ENCODE measurements at regions not wholly inside any gene's neighbourhood (a gene's known extent, or its start where the extent isn't known, plus 50 kb on each side); places are given as distances from the start of the nearest gene placed in this dataset.

- in situ Hi-C loops (cut with MboI; ENCODE audit: low pct_unique_long_range_greater_than_20kb, low sequenced_read_pairs, unreplicated experiment) = no loop called here
- TF ChIP-seq CTCF (IDR thresholded peaks at IDR 0.05; ENCODE audit: extremely low read depth, insufficient read depth, missing control alignments) = no peak
- DNase-seq (ENCODE audit: low spot score) = no peak
These were observed 1003.7 kb downstream of the MCTP2 start for GRCh38 chr15:95235033-95235432.

- in situ Hi-C loops (cut with MboI; ENCODE audit: low pct_unique_long_range_greater_than_20kb, low sequenced_read_pairs, unreplicated experiment) = no loop called here
- DNase-seq (ENCODE audit: low spot score) = no peak
- TF ChIP-seq CTCF (IDR thresholded peaks at IDR 0.05; ENCODE audit: extremely low read depth, insufficient read depth, missing control alignments) = no peak
These were observed 1016.0 kb downstream of the MCTP2 start for GRCh38 chr15:95247071-95247984.

- in situ Hi-C loops (cut with MboI; ENCODE audit: low pct_unique_long_range_greater_than_20kb, low sequenced_read_pairs, unreplicated experiment) = no loop called here
- no peak for DNase-seq (ENCODE audit: low spot score)
- TF ChIP-seq CTCF (IDR thresholded peaks at IDR 0.05; ENCODE audit: extremely low read depth, insufficient read depth, missing control alignments) = no peak
These were observed 1018.2 kb downstream of the MCTP2 start for GRCh38 chr15:95249524-95249923.

- TF ChIP-seq CTCF (IDR thresholded peaks at IDR 0.05; ENCODE audit: extremely low read depth, insufficient read depth, missing control alignments) = no peak
- in situ Hi-C loops (cut with MboI; ENCODE audit: low pct_unique_long_range_greater_than_20kb, low sequenced_read_pairs, unreplicated experiment) = no loop called here
- DNase-seq (ENCODE audit: low spot score) = no peak
These were observed 1021.0 kb downstream of the MCTP2 start for GRCh38 chr15:95252404-95252803.

GRCh38 chr15:95254263-95254662 is 1022.9 kb downstream of the MCTP2 start:
- in situ Hi-C loops (cut with MboI; ENCODE audit: low pct_unique_long_range_greater_than_20kb, low sequenced_read_pairs, unreplicated experiment) = no loop called here

GRCh38 chr15:95259513-95259912 is 1028.2 kb downstream of the MCTP2 start:
- peak; percentile 20 for DNase-seq (ENCODE audit: low spot score)
- TF ChIP-seq CTCF (IDR thresholded peaks at IDR 0.05; ENCODE audit: extremely low read depth, insufficient read depth, missing control alignments) = peak; percentile 70
- in situ Hi-C loops (cut with MboI; ENCODE audit: low pct_unique_long_range_greater_than_20kb, low sequenced_read_pairs, unreplicated experiment) = no loop called here

More at GRCh38 chr15:95254263-95254662, 1022.9 kb downstream of the MCTP2 start:
- DNase-seq (ENCODE audit: low spot score) = no peak
- no peak for TF ChIP-seq CTCF (IDR thresholded peaks at IDR 0.05; ENCODE audit: extremely low read depth, insufficient read depth, missing control alignments)
